ENCODE measurements at regions not wholly inside any gene's neighbourhood (a gene's known extent, or its start where the extent isn't known, plus 50 kb on each side); places are given as distances from the start of the nearest gene placed in this dataset.
"Not testable (repeated sequence)": the region's sequence is repeated elsewhere in the genome, so short reads cannot be mapped to it uniquely, and the experiment has no call there.

DNA sequence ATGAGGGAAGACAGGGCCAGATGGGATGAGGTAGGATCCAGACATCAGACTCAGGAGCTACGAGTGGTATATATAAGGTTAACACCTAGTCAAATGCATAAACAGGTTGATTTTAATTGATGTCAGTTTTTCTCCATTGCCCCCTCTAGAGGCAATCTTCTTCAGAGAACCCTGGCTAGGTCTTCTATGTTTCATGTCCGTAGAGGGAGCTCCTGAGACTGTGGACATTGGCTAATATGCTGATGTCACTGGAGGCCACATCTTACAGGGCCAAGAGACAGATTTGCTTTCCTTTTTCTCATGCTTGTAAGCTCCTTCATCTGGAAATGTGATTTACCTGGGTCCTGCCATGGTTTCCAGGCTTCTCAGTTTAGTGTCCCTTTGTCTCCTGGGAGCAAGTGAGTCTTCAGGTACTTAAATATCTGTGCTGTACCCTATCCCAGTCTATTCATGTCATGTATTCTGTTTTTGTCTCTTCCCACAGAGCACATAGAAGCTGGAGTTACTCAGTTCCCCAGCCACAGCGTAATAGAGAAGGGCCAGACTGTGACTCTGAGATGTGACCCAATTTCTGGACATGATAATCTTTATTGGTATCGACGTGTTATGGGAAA is 161.6 kb upstream of the PRSS1 start:
- DNase-seq = peak; percentile 94
- in situ Hi-C loops (cut with HindIII; ENCODE audit: low pct_ligation_motif_present, low pct_unique_long_range_greater_than_20kb, low sequenced_read_pairs) = no loop called here

- in situ Hi-C loops (cut with HindIII; ENCODE audit: low pct_ligation_motif_present, low pct_unique_long_range_greater_than_20kb, low sequenced_read_pairs) = no loop called here
- no peak for DNase-seq
These were observed 162.7 kb upstream of the PRSS1 start for GRCh38 chr7:142586611-142587010.

DNA sequence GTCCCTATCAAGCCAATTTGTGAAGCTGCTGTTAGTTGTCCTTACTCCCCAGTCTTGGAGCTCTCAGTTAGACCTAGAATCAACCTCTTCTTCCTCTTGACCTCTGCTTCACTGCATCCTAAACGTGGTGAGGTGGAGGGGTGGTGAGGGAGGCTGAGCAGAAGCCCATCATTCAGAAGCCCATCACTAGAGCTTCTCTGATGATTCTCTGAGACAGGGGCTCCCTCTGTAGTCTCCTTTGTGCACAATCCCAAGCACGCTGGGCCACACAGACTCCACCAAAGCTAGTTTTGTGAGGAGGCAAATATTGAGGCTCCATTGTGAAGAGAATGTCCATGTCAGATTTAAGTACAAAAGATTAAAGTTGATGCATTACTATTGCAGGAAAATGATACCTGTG is 163.8 kb upstream of the PRSS1 start:
- peak; percentile 44 for DNase-seq
- in situ Hi-C loops (cut with HindIII; ENCODE audit: low pct_ligation_motif_present, low pct_unique_long_range_greater_than_20kb, low sequenced_read_pairs) = no loop called here

DNA sequence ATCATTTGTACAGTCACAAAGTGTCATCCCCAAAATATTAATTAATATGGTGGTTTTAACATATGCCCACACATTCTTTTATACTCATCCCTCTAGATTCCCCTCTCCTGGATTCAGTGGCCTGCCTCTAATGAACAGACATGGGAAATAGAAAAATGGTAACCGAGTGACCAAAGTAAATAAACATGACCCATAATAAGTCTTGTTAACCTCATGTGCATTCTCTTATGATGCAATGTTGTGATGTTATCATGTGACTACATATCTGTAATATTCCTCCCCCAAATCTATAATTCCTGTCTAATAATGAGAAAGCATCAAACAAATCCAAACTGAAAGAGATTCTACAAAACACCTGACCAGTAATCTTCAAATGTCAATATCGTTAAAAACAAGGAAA is 164.5 kb upstream of the PRSS1 start:
- in situ Hi-C loops (cut with HindIII; ENCODE audit: low pct_ligation_motif_present, low pct_unique_long_range_greater_than_20kb, low sequenced_read_pairs) = no loop called here
- no peak for DNase-seq

DNA sequence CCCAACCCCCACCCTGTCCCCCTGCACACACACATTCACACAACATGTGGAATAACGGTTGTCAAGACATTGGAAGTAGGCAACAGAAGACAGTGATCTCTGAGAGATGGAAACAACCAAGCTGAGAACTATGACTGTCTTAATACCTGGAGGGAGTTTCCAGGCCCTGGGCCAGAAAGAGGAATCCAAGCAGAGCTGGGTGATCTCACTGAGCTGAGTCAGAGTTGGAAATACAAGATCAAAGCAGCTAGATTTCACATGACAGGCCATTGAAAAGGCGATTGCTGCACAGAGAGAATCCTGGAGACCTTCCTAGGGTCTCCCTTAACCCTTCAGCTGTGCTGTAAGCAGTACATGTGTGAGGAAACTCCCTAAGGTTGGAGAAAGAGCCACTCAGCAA is 165.8 kb upstream of the PRSS1 start:
- in situ Hi-C loops (cut with HindIII; ENCODE audit: low pct_ligation_motif_present, low pct_unique_long_range_greater_than_20kb, low sequenced_read_pairs) = no loop called here
- DNase-seq = peak; percentile 91

DNA sequence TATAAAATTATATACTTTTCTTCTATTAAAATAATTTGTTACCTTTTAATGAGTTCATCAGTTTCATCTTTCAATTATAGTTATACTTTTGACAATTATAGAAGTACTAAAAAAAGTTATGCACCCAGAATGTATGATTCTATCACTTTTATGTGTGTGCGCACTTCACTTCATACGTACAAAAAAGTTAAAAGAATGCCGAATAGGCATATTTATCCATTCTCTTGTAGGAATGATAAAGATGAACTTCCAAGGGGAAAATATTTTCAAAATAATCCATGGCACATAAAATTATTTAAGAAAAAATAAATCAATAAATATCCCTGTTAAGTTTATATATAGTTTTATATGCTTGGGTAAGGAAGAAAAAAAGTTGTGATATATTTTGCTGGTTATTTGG is 166.9 kb upstream of the PRSS1 start:
- DNase-seq = no peak
- in situ Hi-C loops (cut with HindIII; ENCODE audit: low pct_ligation_motif_present, low pct_unique_long_range_greater_than_20kb, low sequenced_read_pairs) = no loop called here

DNA sequence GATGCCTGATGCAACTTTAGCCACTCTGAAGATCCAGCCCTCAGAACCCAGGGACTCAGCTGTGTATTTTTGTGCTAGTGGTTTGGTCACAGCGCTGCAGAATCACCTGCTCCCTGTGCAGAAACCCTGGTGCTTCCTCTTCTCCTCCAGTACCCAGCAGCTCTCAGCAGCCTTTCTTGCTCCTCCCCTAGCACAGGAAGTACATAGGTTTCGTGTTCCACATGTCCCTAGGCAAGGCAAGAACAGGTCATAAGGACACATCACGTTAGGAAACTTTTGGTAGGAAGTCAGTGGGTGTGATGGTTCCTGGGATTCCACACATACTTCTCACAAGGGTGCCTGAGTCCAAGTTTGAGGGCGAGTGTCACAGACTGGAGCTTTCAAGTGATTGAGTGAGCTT is 167.9 kb upstream of the PRSS1 start:
- in situ Hi-C loops (cut with HindIII; ENCODE audit: low pct_ligation_motif_present, low pct_unique_long_range_greater_than_20kb, low sequenced_read_pairs) = no loop called here
- DNase-seq = no peak

- peak; percentile 46 for DNase-seq
- in situ Hi-C loops (cut with HindIII; ENCODE audit: low pct_ligation_motif_present, low pct_unique_long_range_greater_than_20kb, low sequenced_read_pairs) = no loop called here
These were observed 169.3 kb upstream of the PRSS1 start for GRCh38 chr7:142579946-142580345.

- in situ Hi-C loops (cut with HindIII; ENCODE audit: low pct_ligation_motif_present, low pct_unique_long_range_greater_than_20kb, low sequenced_read_pairs); DNase-seq: not testable (repeated sequence)
These were observed 173.9 kb upstream of the PRSS1 start for GRCh38 chr7:142575351-142575750.

DNA sequence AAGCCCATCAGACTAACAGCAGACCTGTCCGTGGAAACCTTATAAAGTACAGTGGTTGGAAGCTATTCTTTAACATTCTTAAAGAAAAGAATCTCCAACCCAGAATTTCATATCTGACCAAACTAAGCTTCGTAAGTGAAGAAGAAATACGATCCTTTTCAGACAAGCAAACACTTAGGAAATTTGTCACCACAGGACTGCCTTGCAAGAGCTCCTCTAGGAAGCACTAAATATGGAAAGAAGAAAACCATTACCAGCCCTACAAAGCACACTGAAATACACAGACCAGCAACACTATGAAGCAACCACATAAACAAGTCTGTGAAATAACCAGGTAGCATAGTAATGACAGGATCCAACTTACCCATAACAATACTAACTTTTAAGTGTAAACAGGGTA is 177.7 kb upstream of the PRSS1 start:
- DNase-seq = no peak
- in situ Hi-C loops (cut with HindIII; ENCODE audit: low pct_ligation_motif_present, low pct_unique_long_range_greater_than_20kb, low sequenced_read_pairs) = no loop called here

- DNase-seq = no peak
- in situ Hi-C loops (cut with HindIII; ENCODE audit: low pct_ligation_motif_present, low pct_unique_long_range_greater_than_20kb, low sequenced_read_pairs) = no loop called here
These were observed 179.4 kb upstream of the PRSS1 start for GRCh38 chr7:142569851-142570250.

GRCh38 chr7:142568435-142569097 is 180.7 kb upstream of the PRSS1 start:
- in situ Hi-C loops (cut with HindIII; ENCODE audit: low pct_ligation_motif_present, low pct_unique_long_range_greater_than_20kb, low sequenced_read_pairs) = no loop called here
- peak; percentile 90 for DNase-seq

GRCh38 chr7:142567201-142568075 is 181.8 kb upstream of the PRSS1 start:
- in situ Hi-C loops (cut with HindIII; ENCODE audit: low pct_ligation_motif_present, low pct_unique_long_range_greater_than_20kb, low sequenced_read_pairs) = no loop called here
- no peak for DNase-seq

DNA sequence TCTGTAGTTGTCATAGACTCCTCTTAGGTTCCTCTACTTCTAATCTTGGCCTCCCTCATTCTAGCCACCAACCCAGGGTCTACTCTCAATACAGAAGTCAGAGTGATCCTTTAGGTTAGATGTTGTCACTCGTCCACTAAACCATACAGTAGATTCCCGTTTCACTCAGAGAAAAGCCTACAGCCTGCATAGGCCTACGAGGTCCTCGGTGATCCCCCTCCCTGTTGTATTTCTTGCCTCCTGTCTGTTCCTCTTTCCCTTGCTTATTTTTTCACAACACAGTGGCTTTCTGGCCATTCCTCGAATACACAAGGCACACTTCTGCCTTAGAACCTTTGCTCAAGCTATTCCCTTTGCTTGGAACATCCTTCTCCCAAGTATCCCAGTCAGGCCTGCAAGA is 183.0 kb upstream of the PRSS1 start:
- DNase-seq = no peak
- in situ Hi-C loops (cut with HindIII; ENCODE audit: low pct_ligation_motif_present, low pct_unique_long_range_greater_than_20kb, low sequenced_read_pairs) = no loop called here

DNA sequence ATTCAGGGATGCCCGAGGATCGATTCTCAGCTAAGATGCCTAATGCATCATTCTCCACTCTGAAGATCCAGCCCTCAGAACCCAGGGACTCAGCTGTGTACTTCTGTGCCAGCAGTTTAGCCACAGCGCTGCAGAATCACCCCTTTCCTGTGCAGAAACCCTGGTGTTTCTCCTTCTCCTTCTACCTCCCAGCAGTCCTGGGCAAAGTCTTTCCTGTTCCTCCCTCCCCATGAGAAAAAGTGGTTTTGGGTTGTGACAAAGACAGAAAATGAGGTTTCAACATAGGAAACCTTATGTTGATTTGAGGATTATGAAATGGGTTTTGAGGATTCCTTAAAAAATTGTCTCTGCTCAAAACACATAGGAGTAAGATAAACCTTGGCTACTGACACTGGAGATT is 185.1 kb upstream of the PRSS1 start:
- DNase-seq; in situ Hi-C loops (cut with HindIII; ENCODE audit: low pct_ligation_motif_present, low pct_unique_long_range_greater_than_20kb, low sequenced_read_pairs): not testable (repeated sequence)

- in situ Hi-C loops (cut with HindIII; ENCODE audit: low pct_ligation_motif_present, low pct_unique_long_range_greater_than_20kb, low sequenced_read_pairs) = no loop called here
These were observed 185.8 kb upstream of the PRSS1 start for GRCh38 chr7:142563470-142563869.

DNA sequence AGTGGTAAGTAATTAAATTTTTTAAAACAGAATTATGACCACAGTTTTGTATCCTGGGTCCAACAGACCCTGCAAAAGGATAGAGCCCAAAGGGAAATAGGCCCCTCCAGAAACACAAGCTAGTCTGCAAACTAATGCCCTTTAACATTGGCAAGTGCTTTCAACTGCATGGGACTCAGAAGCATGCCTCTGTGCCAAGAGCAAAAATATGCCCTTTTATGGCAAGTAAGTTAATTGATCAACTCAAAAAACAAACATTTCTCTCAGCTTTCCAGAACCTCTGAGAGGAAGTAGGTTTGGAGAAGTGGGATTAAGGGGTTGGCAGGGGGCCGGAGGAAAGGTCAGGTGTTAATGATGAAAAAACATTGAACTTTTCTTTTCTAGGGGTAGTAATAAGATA is 186.6 kb upstream of the PRSS1 start:
- in situ Hi-C loops (cut with HindIII; ENCODE audit: low pct_ligation_motif_present, low pct_unique_long_range_greater_than_20kb, low sequenced_read_pairs) = no loop called here
- DNase-seq = no peak

More at GRCh38 chr7:142563470-142563869, 185.8 kb upstream of the PRSS1 start:
- no peak for DNase-seq

GRCh38 chr7:142561396-142561795 is 187.9 kb upstream of the PRSS1 start:
- in situ Hi-C loops (cut with HindIII; ENCODE audit: low pct_ligation_motif_present, low pct_unique_long_range_greater_than_20kb, low sequenced_read_pairs); DNase-seq: not testable (repeated sequence)

DNA sequence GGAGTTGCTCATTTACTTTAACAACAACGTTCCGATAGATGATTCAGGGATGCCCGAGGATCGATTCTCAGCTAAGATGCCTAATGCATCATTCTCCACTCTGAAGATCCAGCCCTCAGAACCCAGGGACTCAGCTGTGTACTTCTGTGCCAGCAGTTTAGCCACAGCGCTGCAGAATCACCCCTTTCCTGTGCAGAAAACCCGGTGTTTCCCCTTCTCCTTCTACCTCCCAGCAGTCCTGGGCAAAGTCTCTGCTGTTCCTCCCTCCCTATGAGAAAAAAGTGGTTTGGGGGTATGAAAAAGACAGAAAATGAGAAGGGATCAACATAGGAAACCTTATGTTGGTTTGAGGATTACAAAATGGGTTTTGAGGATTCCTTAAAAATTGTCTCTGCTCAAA is 188.5 kb upstream of the PRSS1 start:
- in situ Hi-C loops (cut with HindIII; ENCODE audit: low pct_ligation_motif_present, low pct_unique_long_range_greater_than_20kb, low sequenced_read_pairs); DNase-seq: not testable (repeated sequence)
